PC-9 (cell line): ENCODE measurements at regions not wholly inside any gene's neighbourhood (a gene's known extent, or its start where the extent isn't known, plus 50 kb on each side); places are given as distances from the start of the nearest gene placed in this dataset.

ENCODE experiments used
- BruUV-seq: library from RNA; stranded (reverse); fragments of 400-500 nt; replicated peaks from 2 replicates; lab custom pipeline; 2021; lab: Mats Ljungman, UMichigan
- CTCF ChIA-PET: fragments of 300-600 bp; sonication (Branson Sonifier 250); formaldehyde crosslinking; loops from one replicate; lab custom pipeline; 2022; ENCODE audit warnings: antibody characterized with exemption; lab: Charles Lee
- POLR2A ChIA-PET: fragments of 300-600 bp; sonication (Branson Sonifier 250); formaldehyde crosslinking; loops from one replicate; lab custom pipeline; 2022; ENCODE audit warnings: antibody characterized with exemption; ENCODE audit not compliant: unreplicated experiment; lab: Charles Lee
- DNase-seq, 2 experiments: peaks; one replicate each; pipeline versions ENCODE4 v3.0.0 to v3.0.0-alpha.2; 2015 to 2022; ENCODE audit warnings: mixed read lengths in 1 of 2
- H2AFZ ChIP-seq: fragments of 200-600 bp; sonication (generic); 2 replicates; pipeline ENCODE4 v1.8.1; 2017; ENCODE audit warnings: antibody characterized with exemption
- H3F3A ChIP-seq: fragments of 200-600 bp; sonication (generic); 2 replicates; pipeline ENCODE4 v1.8.1; 2017; ENCODE audit warnings: antibody characterized with exemption, mild to moderate bottlenecking, low read depth; ENCODE audit not compliant: insufficient read depth
- H3K27ac ChIP-seq: fragments of 200-600 bp; sonication (generic); 2 replicates; pipeline ENCODE4 v1.6.1; 2016; ENCODE audit warnings: mixed run types
- H3K27me3 ChIP-seq: fragments of 200-600 bp; sonication (generic); 2 replicates; pipeline ENCODE4 v1.6.1; 2016; ENCODE audit warnings: low read depth, mixed run types; ENCODE audit not compliant: insufficient read depth
- H3K36me3 ChIP-seq: fragments of 200-600 bp; sonication (generic); 2 replicates; pipeline ENCODE4 v1.6.1; 2016; ENCODE audit warnings: low read depth, mixed run types
- H3K4me1 ChIP-seq: fragments of 200-600 bp; sonication (generic); replicated peaks from 2 replicates; pipeline ENCODE4 v1.6.1; 2016; ENCODE audit warnings: mixed run types; ENCODE audit not compliant: insufficient read depth
- H3K4me2 ChIP-seq: fragments of 200-600 bp; sonication (generic); 2 replicates; pipeline ENCODE4 v1.6.1; 2017; ENCODE audit warnings: mixed run types
- H3K4me3 ChIP-seq: fragments of 200-600 bp; sonication (generic); 2 replicates; pipeline ENCODE4 v1.6.1; 2016; ENCODE audit warnings: mixed run types
- H3K79me2 ChIP-seq: fragments of 200-600 bp; sonication (generic); 2 replicates; pipeline ENCODE4 v1.6.1; 2017; ENCODE audit warnings: low read depth, mixed run types
- H3K9me2 ChIP-seq: fragments of 200-600 bp; sonication (generic); 2 replicates; pipeline ENCODE4 v1.8.1; 2017; ENCODE audit warnings: mild to moderate bottlenecking; ENCODE audit not compliant: insufficient read depth
- H3K9me3 ChIP-seq: fragments of 200-600 bp; sonication (generic); 2 replicates; pipeline ENCODE4 v1.8.1; 2016; ENCODE audit warnings: low read depth; ENCODE audit not compliant: insufficient read depth
- H4K20me1 ChIP-seq: fragments of 200-600 bp; sonication (generic); 2 replicates; pipeline ENCODE4 v1.8.1; 2017; ENCODE audit not compliant: insufficient read depth
- EZH2 ChIP-seq: fragments of 200-600 bp; sonication (generic); IDR thresholded peaks from 2 replicates; pipeline ENCODE4 v1.8.0; 2017; ENCODE audit warnings: antibody characterized with exemption, low read depth
- intact Hi-C: fragments of 100-400 bp; cut with micrococcal nuclease; formaldehyde crosslinking; loops from one replicate; pipeline ENCODE4 v1.10.0; 2022; ENCODE audit not compliant: unreplicated experiment
- TF ChIP-seq, protein P1 (sequence below): fragments of 200-600 bp; sonication (generic); conservative IDR thresholded peaks from 2 replicates; pipeline ENCODE4 v1.6.1; 2017; ENCODE audit warnings: mixed run types, antibody characterized with exemption, mild to moderate bottlenecking, moderate library complexity

DNA sequence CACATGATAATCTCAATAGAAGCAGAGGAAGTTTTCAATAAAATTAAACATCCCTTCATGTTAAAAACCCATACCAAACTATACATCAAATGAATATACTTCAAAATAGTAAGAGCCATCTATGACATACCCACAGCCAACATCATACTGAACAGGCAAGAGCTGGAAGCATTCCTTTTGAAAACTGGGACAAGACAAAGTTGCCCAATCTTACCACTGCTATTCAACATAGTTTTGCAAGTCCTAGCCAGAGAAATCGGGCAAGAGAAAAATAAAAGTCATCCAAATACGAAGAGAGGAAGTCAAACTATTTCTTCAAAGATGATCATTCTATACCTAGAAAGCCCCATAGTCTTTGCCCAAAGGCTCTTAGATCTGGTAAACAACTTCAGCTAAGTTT, 454.7 kb upstream of the PRICKLE1 start:
- no TSS peak for BruUV-seq

DNA sequence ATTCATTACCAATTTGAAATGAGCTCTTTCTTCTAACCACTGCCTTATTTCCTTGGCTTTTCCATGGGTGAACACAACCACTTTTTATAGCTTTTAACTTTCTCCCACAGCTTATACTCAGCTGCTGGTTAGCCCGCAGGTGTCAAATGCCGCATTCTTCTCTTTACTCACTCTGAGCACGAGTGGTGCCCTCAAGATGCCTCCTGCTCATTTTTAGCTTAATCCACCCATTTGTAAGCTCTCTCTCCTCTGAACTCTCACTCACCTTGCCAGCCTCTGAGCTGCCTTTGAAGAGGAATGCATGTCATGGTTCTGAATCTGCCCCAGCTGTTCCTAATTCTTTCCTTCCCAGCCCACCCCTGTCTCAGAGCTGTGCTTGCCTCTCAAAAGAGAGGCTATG, 449.4 kb upstream of the PRICKLE1 start:
- Histone ChIP-seq H3K27me3 (no peaks in the 10 kb centered on the region), H3K9me3 (0 out of 2 replicates have a peak, but pooled peaks cover 3% of the 10 kb centered on the region), H2AFZ (no peak overlapping the region), H3K4me1 (no peaks in the 10 kb centered on the region), H3K27ac (no peak overlapping the region), H3K9me2 (no peaks in the 10 kb centered on the region), H3K79me2 (no peaks in the 10 kb centered on the region), H3K36me3 (no peaks in the 10 kb centered on the region), H3F3A (no peaks in the 10 kb centered on the region; the same call in 1 of the 2 replicates), H4K20me1 (no peaks in the 10 kb centered on the region), H3K4me3 (no peak overlapping the region), H3K4me2 (no peak overlapping the region)
- TF ChIP-seq, protein P1, sequence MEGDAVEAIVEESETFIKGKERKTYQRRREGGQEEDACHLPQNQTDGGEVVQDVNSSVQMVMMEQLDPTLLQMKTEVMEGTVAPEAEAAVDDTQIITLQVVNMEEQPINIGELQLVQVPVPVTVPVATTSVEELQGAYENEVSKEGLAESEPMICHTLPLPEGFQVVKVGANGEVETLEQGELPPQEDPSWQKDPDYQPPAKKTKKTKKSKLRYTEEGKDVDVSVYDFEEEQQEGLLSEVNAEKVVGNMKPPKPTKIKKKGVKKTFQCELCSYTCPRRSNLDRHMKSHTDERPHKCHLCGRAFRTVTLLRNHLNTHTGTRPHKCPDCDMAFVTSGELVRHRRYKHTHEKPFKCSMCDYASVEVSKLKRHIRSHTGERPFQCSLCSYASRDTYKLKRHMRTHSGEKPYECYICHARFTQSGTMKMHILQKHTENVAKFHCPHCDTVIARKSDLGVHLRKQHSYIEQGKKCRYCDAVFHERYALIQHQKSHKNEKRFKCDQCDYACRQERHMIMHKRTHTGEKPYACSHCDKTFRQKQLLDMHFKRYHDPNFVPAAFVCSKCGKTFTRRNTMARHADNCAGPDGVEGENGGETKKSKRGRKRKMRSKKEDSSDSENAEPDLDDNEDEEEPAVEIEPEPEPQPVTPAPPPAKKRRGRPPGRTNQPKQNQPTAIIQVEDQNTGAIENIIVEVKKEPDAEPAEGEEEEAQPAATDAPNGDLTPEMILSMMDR = no peak
- no peak for TF ChIP-seq EZH2
- BruUV-seq = no TSS peak
- intact Hi-C loops = no loop called here
- ChIA-PET POLR2A (no interaction called here), CTCF (no interaction called here)
- no peak for DNase-seq

More for the DNA sequence above, 454.7 kb upstream of the PRICKLE1 start:
- H3K79me2 ChIP-seq = no peaks in the 10 kb centered on the region
- no peaks in the 10 kb centered on the region for H3K4me1 ChIP-seq
- intact Hi-C loops = no loop called here
- H3K27me3 ChIP-seq = no peaks in the 10 kb centered on the region
- H3F3A ChIP-seq = no peaks in the 10 kb centered on the region; the same call in 1 of the 2 replicates
- DNase-seq = no peak
- H3K4me2 ChIP-seq = no peak overlapping the region
- no peak overlapping the region for H3K27ac ChIP-seq
- no peak overlapping the region for H2AFZ ChIP-seq
- CTCF ChIA-PET = no interaction called here
- H3K9me2 ChIP-seq = no peaks in the 10 kb centered on the region
- no peaks in the 10 kb centered on the region for H3K36me3 ChIP-seq
- 0 out of 2 replicates have a peak, but pooled peaks cover 3% of the 10 kb centered on the region for H3K9me3 ChIP-seq
- no peak for TF ChIP-seq EZH2
- TF ChIP-seq, protein P1 = no peak
- no peaks in the 10 kb centered on the region for H4K20me1 ChIP-seq
- no peak overlapping the region for H3K4me3 ChIP-seq
- POLR2A ChIA-PET = no interaction called here

DNA sequence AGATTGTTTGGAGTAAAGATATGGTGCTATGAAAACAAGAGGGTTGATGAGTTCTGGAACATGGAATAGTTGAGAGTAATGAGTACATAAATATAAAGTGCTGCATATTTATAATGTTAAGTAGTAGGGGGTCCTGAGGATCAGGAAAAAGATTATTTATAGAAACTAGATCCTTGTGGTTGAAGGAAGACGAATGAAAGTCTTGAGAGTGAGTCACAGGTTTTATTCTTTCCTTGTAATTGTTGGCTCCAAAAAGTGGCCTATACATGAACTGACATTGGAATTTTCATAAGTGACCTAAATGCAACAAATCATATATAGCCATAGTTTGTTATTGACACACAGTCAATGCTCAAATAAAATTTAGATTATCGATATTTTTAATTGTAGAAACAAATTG, 440.4 kb upstream of the PRICKLE1 start:
- DNase-seq = no peak
- TF ChIP-seq EZH2 = no peak
- TF ChIP-seq, protein P1 = no peak
- H2AFZ ChIP-seq = no peak overlapping the region
- no peaks in the 10 kb centered on the region for H3K4me1 ChIP-seq
- CTCF ChIA-PET = no interaction called here
- no peak overlapping the region for H3K27ac ChIP-seq
- POLR2A ChIA-PET = no interaction called here
- H3K9me2 ChIP-seq = no peaks in the 10 kb centered on the region
- no peaks in the 10 kb centered on the region for H3K27me3 ChIP-seq
- no peaks in the 10 kb centered on the region for H3K79me2 ChIP-seq
- intact Hi-C loops = no loop called here
- no peaks in the 10 kb centered on the region for H3F3A ChIP-seq
- peaks cover 9% of the 10 kb centered on the region; the same call in 1 of the 2 replicates for H3K9me3 ChIP-seq
- no TSS peak for BruUV-seq
- no peaks in the 10 kb centered on the region for H4K20me1 ChIP-seq
- no peak overlapping the region for H3K4me3 ChIP-seq
- H3K36me3 ChIP-seq = no peaks in the 10 kb centered on the region
- H3K4me2 ChIP-seq = no peak overlapping the region
